ENCODE measurements at regions not wholly inside any gene's neighbourhood (a gene's known extent, or its start where the extent isn't known, plus 50 kb on each side); places are given as distances from the start of the nearest gene placed in this dataset.

DNA sequence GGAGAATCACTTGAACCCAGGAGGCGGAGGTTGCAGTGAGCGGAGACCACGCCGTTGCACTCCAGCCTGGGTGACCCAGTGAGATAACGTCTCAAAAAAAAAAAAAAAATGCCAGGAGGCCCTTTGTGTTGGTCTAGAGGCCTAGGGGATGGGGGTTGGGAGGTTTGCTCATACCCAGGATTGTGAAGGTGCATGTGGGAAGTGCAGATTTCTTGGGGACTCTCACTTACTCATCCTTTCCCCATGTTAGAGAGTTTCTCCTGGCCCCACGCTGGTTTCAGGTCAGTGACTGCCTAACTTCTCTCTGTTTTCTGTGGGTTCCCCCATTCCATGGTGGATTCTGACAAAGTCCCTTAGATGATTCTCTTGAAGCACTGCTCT is 471.5 kb upstream of the CNTNAP2 start:
- Histone ChIP-seq H3K27ac (ENCODE audit: low read depth, low read length) (no peak overlapping the region), H3K9ac (replicated peaks in 1 of 4; ENCODE audit: extremely low read depth in 1 of 4, low read depth in 3 of 4, low read length in 3 of 4) (no peak overlapping the region), H3K79me2 (ENCODE audit: control insufficient read depth in 1 of 2, insufficient read depth in 2 of 2, low read length in 2 of 2) (no peaks in the 10 kb centered on the region), H2AFZ (ENCODE audit: low read length) (no peak overlapping the region), H3K14ac (ENCODE audit: insufficient read length) (no peak overlapping the region), H3K27me3 (replicated peaks in 1 of 4; ENCODE audit: control insufficient read depth in 3 of 4, extremely low read depth in 1 of 4, insufficient read depth in 3 of 4, low read length in 3 of 4) (no peaks in the 10 kb centered on the region), H3K23ac (ENCODE audit: insufficient read length) (no peak overlapping the region), H3K4ac (replicated peaks; ENCODE audit: insufficient read length, low read depth, low read length) (no peak overlapping the region), H4K8ac (ENCODE audit: extremely low read depth, insufficient read depth, low read length) (no peak overlapping the region), H2BK15ac (ENCODE audit: low read length) (no peak overlapping the region), H2BK5ac (ENCODE audit: low read depth, low read length) (no peak overlapping the region), H4K91ac (replicated peaks; ENCODE audit: insufficient read length, low read length) (no peak overlapping the region), H4K20me1 (replicated peaks in 1 of 2; ENCODE audit: control insufficient read depth in 1 of 2, insufficient read depth in 2 of 2, low read length in 2 of 2) (no peaks in the 10 kb centered on the region), H3K4me3 (ENCODE audit: extremely low read depth in 1 of 4, insufficient read depth in 2 of 4, low read depth in 3 of 4, low read length in 4 of 4) (no peak overlapping the region), H3K79me1 (ENCODE audit: low read depth, low read length) (no peaks in the 10 kb centered on the region), H2BK120ac (replicated peaks; ENCODE audit: low read depth, low read length) (no peak overlapping the region), H4K5ac (ENCODE audit: insufficient read length, low read depth, low read length) (no peak overlapping the region), H3K4me2 (ENCODE audit: insufficient read depth in 1 of 2, low read depth in 2 of 2, low read length in 2 of 2) (no peak overlapping the region), H2BK20ac (ENCODE audit: low read length) (no peak overlapping the region), H3K36me3 (ENCODE audit: control insufficient read depth in 2 of 4, insufficient read depth in 4 of 4, low read length in 3 of 4) (no peaks in the 10 kb centered on the region), H2AK5ac (ENCODE audit: low read depth, low read length) (no peak overlapping the region), H3K18ac (ENCODE audit: extremely low read depth, low read length) (no peak overlapping the region), H3K4me1 (replicated peaks in 1 of 4; ENCODE audit: control insufficient read depth in 3 of 4, insufficient read depth in 4 of 4, low read length in 3 of 4) (no peaks in the 10 kb centered on the region; a peak in 2 of 7 replicates), H3K9me3 (ENCODE audit: insufficient read depth in 2 of 2, low read depth in 1 of 2, low read length in 1 of 2) (no peaks in the 10 kb centered on the region), H3K23me2 (ENCODE audit: low read depth, low read length) (no peaks in the 10 kb centered on the region), H2BK12ac (ENCODE audit: low read depth, low read length) (no peak overlapping the region), H3K56ac (replicated peaks; ENCODE audit: insufficient read length, low read depth, low read length) (no peak overlapping the region)
- TF ChIP-seq POU5F1 (IDR thresholded peaks at IDR 0.05; ENCODE audit: low read depth, low read length) (no peak), JUND (IDR thresholded peaks at IDR 0.05; ENCODE audit: low read length) (no peak), EGR1 (IDR thresholded peaks at IDR 0.05; ENCODE audit: borderline replicate concordance, low read depth, low read length) (no peak), POLR2AphosphoS5 (IDR thresholded peaks at IDR 0.05; ENCODE audit: low read depth, low read length) (no peak), RFX5 (IDR thresholded peaks at IDR 0.05; ENCODE audit: borderline replicate concordance, low read depth, low read length) (no peak), HDAC6 (IDR thresholded peaks at IDR 0.05; ENCODE audit: low read depth, low read length) (no peak), CEBPB (IDR thresholded peaks at IDR 0.05; ENCODE audit: low read depth, low read length) (no peak), PHF8 (conservative IDR thresholded peaks at IDR 0.05; ENCODE audit: low read depth, low read length) (no peak), KDM4A (IDR thresholded peaks at IDR 0.05; ENCODE audit: low read depth, low read length, severe bottlenecking) (no peak), KDM1A (IDR thresholded peaks at IDR 0.05; ENCODE audit: borderline replicate concordance, low read length) (no peak), BRCA1 (IDR thresholded peaks at IDR 0.05; ENCODE audit: low read depth, low read length) (no peak)
- TF ChIP-seq, protein P1, sequence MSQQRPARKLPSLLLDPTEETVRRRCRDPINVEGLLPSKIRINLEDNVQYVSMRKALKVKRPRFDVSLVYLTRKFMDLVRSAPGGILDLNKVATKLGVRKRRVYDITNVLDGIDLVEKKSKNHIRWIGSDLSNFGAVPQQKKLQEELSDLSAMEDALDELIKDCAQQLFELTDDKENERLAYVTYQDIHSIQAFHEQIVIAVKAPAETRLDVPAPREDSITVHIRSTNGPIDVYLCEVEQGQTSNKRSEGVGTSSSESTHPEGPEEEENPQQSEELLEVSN (IDR thresholded peaks at IDR 0.05): no peak
- CTCF ChIA-PET (ENCODE audit: partially characterized antibody): interaction anchor here (1.3 kb wide), 1 partner anchor 8 kb away, joined by 5 read pairs; no protein-coding TSS in a partner anchor
- DNase-seq (ENCODE audit: low read depth in 1 of 2, low spot score in 2 of 2): no peak
- POLR2A ChIA-PET (ENCODE audit: partially characterized antibody): no interaction called here
- WGBS, 2 experiments (ENCODE audit: extremely low coverage in 1 of 2, insufficient coverage in 1 of 2, insufficient read length in 1 of 2, insufficient replicate concordance in 2 of 2, low coverage in 1 of 2, low lambda C conversion rate in 2 of 2, missing lambda C conversion rate in 1 of 2): 94% methylated on average over 6 of the region's 6 CpGs; no CpG with 5 or more reads in 1 of the 2 experiments
- FAIRE-seq: no peak
